ENCODE measurements at regions not wholly inside any gene's neighbourhood (a gene's known extent, or its start where the extent isn't known, plus 50 kb on each side); places are given as distances from the start of the nearest gene placed in this dataset.

DNA sequence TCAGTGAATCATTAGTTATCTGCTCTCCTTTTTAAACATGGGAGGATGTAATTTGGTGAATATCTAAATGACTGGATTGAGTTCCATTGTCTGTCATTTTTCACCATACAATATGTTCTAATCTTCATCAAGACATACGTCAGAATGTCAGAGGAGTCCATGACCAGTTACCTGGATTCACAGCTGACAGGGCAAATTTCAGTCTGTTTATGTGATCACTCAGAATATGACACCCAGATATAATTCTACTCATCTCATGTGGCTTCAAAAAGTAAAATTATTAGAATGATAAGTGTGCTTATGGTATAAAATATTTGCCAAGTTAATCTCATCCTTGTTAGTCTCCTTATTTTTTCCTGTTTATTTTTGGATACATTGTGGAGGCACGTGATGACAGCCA is 150.2 kb downstream of the CDC14C start:
- no peak overlapping the region for H4K8ac ChIP-seq (ENCODE audit: low read depth, low read length)
- H3K79me1 ChIP-seq (ENCODE audit: low read depth, low read length) = no peaks in the 10 kb centered on the region
- H3K18ac ChIP-seq (ENCODE audit: low read length) = no peak overlapping the region
- no peak overlapping the region for H2BK15ac ChIP-seq (ENCODE audit: low read length)
- no peak for DNase-seq (ENCODE audit: low spot score)
- no peak overlapping the region for H3K9ac ChIP-seq (ENCODE audit: low read depth, low read length, poor library complexity)
- no peak overlapping the region for H2BK5ac ChIP-seq (ENCODE audit: low read length)
- H4K91ac ChIP-seq (ENCODE audit: low read depth, low read length, poor library complexity) = no peak overlapping the region
- WGBS, 2 donors (ENCODE audit: extremely low coverage in 2 of 2, insufficient read length in 2 of 2, insufficient replicate concordance in 1 of 2) = no CpG with 5 or more reads among the region's 2 CpGs
- no peak overlapping the region for H3K4me2 ChIP-seq (ENCODE audit: insufficient read depth, low read length, poor library complexity, severe bottlenecking)
- H3K36me3 ChIP-seq (replicated peaks in 1 of 2; ENCODE audit: control insufficient read depth in 2 of 2, insufficient read depth in 2 of 2, low read length in 2 of 2) = no peaks in the 10 kb centered on the region
- no peak overlapping the region for H3K14ac ChIP-seq (ENCODE audit: low read length)
- no peak overlapping the region for H3K23ac ChIP-seq (ENCODE audit: low read depth, low read length, poor library complexity)
- peaks cover 0 to 2% of the 10 kb centered on the region in 2 donors for H3K4me1 ChIP-seq (ENCODE audit: control insufficient read depth in 2 of 2, insufficient read depth in 1 of 2, low read depth in 1 of 2, low read length in 2 of 2)
- H3K4ac ChIP-seq (ENCODE audit: low read length) = no peak overlapping the region
- H3K27me3 ChIP-seq (ENCODE audit: control insufficient read depth in 3 of 3, insufficient read depth in 3 of 3, low read depth in 1 of 3, low read length in 3 of 3) = no peaks in the 10 kb centered on the region
- H2AFZ ChIP-seq (ENCODE audit: low read length) = no peak overlapping the region
- H2BK120ac ChIP-seq (ENCODE audit: low read depth, low read length) = no peak overlapping the region
- no peak overlapping the region for H3K4me3 ChIP-seq (ENCODE audit: low read length in 2 of 2)
- H2AK5ac ChIP-seq (ENCODE audit: low read depth, low read length) = no peak overlapping the region
- H2BK12ac ChIP-seq (ENCODE audit: low read length) = no peak overlapping the region
- no peak overlapping the region for H3K27ac ChIP-seq (replicated peaks; ENCODE audit: low read length)
- peaks cover 2 to 6% of the 10 kb centered on the region in 2 donors for H3K9me3 ChIP-seq (replicated peaks in 1 of 2; ENCODE audit: control insufficient read depth in 2 of 2, insufficient read depth in 1 of 2, low read depth in 1 of 2, low read length in 2 of 2)

DNA sequence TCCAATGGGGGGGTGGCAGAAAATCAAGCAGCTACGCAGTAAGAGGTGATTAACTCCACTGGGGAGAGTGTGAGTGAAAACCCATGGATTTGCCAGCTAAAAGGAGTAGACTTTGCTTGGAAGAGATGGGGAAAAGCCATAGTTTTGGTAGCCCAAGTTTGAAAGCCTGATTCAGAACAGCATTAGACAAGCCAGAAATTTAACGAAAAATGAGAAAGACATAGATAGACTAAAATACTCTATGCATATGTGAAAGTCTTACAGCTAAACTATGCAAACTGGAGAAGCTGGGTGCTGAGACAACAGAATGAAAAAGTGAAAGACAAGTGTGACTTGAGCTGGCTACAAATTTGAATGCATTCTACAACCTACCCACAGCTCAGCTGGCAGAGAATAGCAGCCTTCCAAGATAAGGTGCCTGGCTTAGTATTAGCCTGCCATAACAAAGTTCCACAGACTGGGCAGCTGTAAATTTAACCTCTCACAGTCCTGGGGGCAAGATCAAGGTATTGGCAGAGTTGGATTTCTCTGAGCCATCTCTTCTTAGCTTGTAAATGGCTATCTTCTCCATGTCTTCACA is 156.6 kb downstream of the CDC14C start:
- no peak overlapping the region for H3K9ac ChIP-seq (ENCODE audit: low read depth, low read length, poor library complexity)
- H3K14ac ChIP-seq (ENCODE audit: low read length) = no peak overlapping the region
- no peak overlapping the region for H2BK15ac ChIP-seq (ENCODE audit: low read length)
- H3K23ac ChIP-seq (ENCODE audit: low read depth, low read length, poor library complexity) = no peak overlapping the region
- no peak overlapping the region for H3K18ac ChIP-seq (ENCODE audit: low read length)
- no peaks in the 10 kb centered on the region for H3K27me3 ChIP-seq (ENCODE audit: control insufficient read depth in 3 of 3, insufficient read depth in 3 of 3, low read depth in 1 of 3, low read length in 3 of 3)
- H2BK12ac ChIP-seq (ENCODE audit: low read length) = no peak overlapping the region
- H2AFZ ChIP-seq (ENCODE audit: low read length) = peak overlapping the region; percentile 15
- H3K4ac ChIP-seq (ENCODE audit: low read length) = no peak overlapping the region
- no peak overlapping the region for H3K4me3 ChIP-seq (ENCODE audit: low read length in 2 of 2)
- H3K27ac ChIP-seq (replicated peaks; ENCODE audit: low read length) = no peak overlapping the region
- H3K4me1 ChIP-seq (ENCODE audit: control insufficient read depth in 2 of 2, insufficient read depth in 1 of 2, low read depth in 1 of 2, low read length in 2 of 2) = no peaks in the 10 kb centered on the region
- H3K36me3 ChIP-seq (replicated peaks in 1 of 2; ENCODE audit: control insufficient read depth in 2 of 2, insufficient read depth in 2 of 2, low read length in 2 of 2) = no peaks in the 10 kb centered on the region
- H3K4me2 ChIP-seq (ENCODE audit: insufficient read depth, low read length, poor library complexity, severe bottlenecking) = no peak overlapping the region
- no peak overlapping the region for H2BK120ac ChIP-seq (ENCODE audit: low read depth, low read length)
- no peak overlapping the region for H2AK5ac ChIP-seq (ENCODE audit: low read depth, low read length)
- no peak overlapping the region for H2BK5ac ChIP-seq (ENCODE audit: low read length)
- H4K8ac ChIP-seq (ENCODE audit: low read depth, low read length) = no peak overlapping the region
- no peak overlapping the region for H4K91ac ChIP-seq (ENCODE audit: low read depth, low read length, poor library complexity)
- no CpG with 5 or more reads among the region's 2 CpGs for WGBS, 2 donors (ENCODE audit: extremely low coverage in 2 of 2, insufficient read length in 2 of 2, insufficient replicate concordance in 1 of 2)
- no peak for DNase-seq (ENCODE audit: low spot score)
- peaks cover 2 to 6% of the 10 kb centered on the region in 2 donors for H3K9me3 ChIP-seq (replicated peaks in 1 of 2; ENCODE audit: control insufficient read depth in 2 of 2, insufficient read depth in 1 of 2, low read depth in 1 of 2, low read length in 2 of 2)
- no peaks in the 10 kb centered on the region for H3K79me1 ChIP-seq (ENCODE audit: low read depth, low read length)

DNA sequence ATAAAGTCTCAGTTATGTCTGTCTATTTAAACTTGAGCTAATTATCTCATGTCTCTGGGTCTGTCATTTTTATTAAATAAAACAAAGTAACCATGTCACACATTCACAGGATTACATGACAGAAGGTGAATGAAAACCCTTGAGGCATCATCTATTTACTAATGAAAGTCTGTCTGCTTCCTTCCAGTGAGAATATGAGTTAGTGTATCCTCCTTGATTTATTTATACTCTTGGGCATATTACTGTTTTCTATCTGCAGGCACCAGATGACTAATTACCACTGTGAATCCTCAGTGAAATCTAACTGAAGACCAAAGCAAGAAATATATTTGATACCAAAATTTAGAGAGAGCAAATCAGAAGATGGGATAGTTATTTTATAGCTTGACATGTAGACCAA is 163.7 kb downstream of the CDC14C start:
- H3K4ac ChIP-seq (ENCODE audit: low read length) = no peak overlapping the region

DNA sequence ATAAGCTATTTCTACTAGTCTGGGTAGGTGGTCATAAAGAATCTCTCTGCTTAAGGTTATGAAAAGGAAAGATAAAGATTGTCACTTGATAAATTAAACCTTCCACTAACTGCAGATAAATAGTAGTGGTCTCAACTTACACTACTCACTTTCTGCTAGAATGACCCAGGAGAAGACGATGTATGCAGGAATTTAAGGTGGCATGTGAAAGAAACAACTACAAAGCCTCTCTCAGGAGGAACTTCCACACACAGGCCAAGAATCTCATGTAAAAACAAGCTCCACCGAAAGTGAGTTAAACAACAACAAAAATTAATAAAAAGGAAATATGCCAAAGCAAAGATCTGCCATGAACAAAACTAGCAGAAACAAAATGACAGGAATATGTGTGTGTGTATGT is 165.4 kb downstream of the CDC14C start:
- H3K36me3 ChIP-seq (replicated peaks in 1 of 2; ENCODE audit: control insufficient read depth in 2 of 2, insufficient read depth in 2 of 2, low read length in 2 of 2) = no peaks in the 10 kb centered on the region

More for the DNA sequence above, 163.7 kb downstream of the CDC14C start:
- H3K27me3 ChIP-seq (ENCODE audit: control insufficient read depth in 3 of 3, insufficient read depth in 3 of 3, low read depth in 1 of 3, low read length in 3 of 3) = no peaks in the 10 kb centered on the region
- no peak overlapping the region for H3K4me2 ChIP-seq (ENCODE audit: insufficient read depth, low read length, poor library complexity, severe bottlenecking)
- no peaks in the 10 kb centered on the region for H3K36me3 ChIP-seq (replicated peaks in 1 of 2; ENCODE audit: control insufficient read depth in 2 of 2, insufficient read depth in 2 of 2, low read length in 2 of 2)
- H3K79me1 ChIP-seq (ENCODE audit: low read depth, low read length) = no peaks in the 10 kb centered on the region
- no peak overlapping the region for H3K18ac ChIP-seq (ENCODE audit: low read length)
- no peak overlapping the region for H2AK5ac ChIP-seq (ENCODE audit: low read depth, low read length)
- no peak overlapping the region for H3K4me3 ChIP-seq (ENCODE audit: low read length in 2 of 2)
- no peak overlapping the region for H2BK120ac ChIP-seq (ENCODE audit: low read depth, low read length)
- no peak overlapping the region for H2BK12ac ChIP-seq (ENCODE audit: low read length)
- no peak overlapping the region for H2BK5ac ChIP-seq (ENCODE audit: low read length)
- no peak overlapping the region for H4K91ac ChIP-seq (ENCODE audit: low read depth, low read length, poor library complexity)
- no peaks in the 10 kb centered on the region for H3K9me3 ChIP-seq (replicated peaks in 1 of 2; ENCODE audit: control insufficient read depth in 2 of 2, insufficient read depth in 1 of 2, low read depth in 1 of 2, low read length in 2 of 2)
- H2AFZ ChIP-seq (ENCODE audit: low read length) = no peak overlapping the region
- no peak overlapping the region for H4K8ac ChIP-seq (ENCODE audit: low read depth, low read length)
- H3K27ac ChIP-seq (replicated peaks; ENCODE audit: low read length) = no peak overlapping the region
- H3K14ac ChIP-seq (ENCODE audit: low read length) = no peak overlapping the region
- DNase-seq (ENCODE audit: low spot score) = no peak
- H3K23ac ChIP-seq (ENCODE audit: low read depth, low read length, poor library complexity) = no peak overlapping the region
- no peak overlapping the region for H2BK15ac ChIP-seq (ENCODE audit: low read length)
- no peaks in the 10 kb centered on the region for H3K4me1 ChIP-seq (ENCODE audit: control insufficient read depth in 2 of 2, insufficient read depth in 1 of 2, low read depth in 1 of 2, low read length in 2 of 2)
- no peak overlapping the region for H3K9ac ChIP-seq (ENCODE audit: low read depth, low read length, poor library complexity)

More for the DNA sequence above, 165.4 kb downstream of the CDC14C start:
- H3K27me3 ChIP-seq (ENCODE audit: control insufficient read depth in 3 of 3, insufficient read depth in 3 of 3, low read depth in 1 of 3, low read length in 3 of 3) = no peaks in the 10 kb centered on the region
- H2BK5ac ChIP-seq (ENCODE audit: low read length) = no peak overlapping the region
- no peak overlapping the region for H3K27ac ChIP-seq (replicated peaks; ENCODE audit: low read length)
- peak overlapping the region; percentile 11 for H2AFZ ChIP-seq (ENCODE audit: low read length)
- H2BK120ac ChIP-seq (ENCODE audit: low read depth, low read length) = no peak overlapping the region
- H3K4ac ChIP-seq (ENCODE audit: low read length) = no peak overlapping the region
- no peak overlapping the region for H3K14ac ChIP-seq (ENCODE audit: low read length)
- no peaks in the 10 kb centered on the region for H3K79me1 ChIP-seq (ENCODE audit: low read depth, low read length)
- no peak overlapping the region for H4K91ac ChIP-seq (ENCODE audit: low read depth, low read length, poor library complexity)
- no peak overlapping the region for H2AK5ac ChIP-seq (ENCODE audit: low read depth, low read length)
- H3K9me3 ChIP-seq (replicated peaks in 1 of 2; ENCODE audit: control insufficient read depth in 2 of 2, insufficient read depth in 1 of 2, low read depth in 1 of 2, low read length in 2 of 2) = no peaks in the 10 kb centered on the region
- H3K18ac ChIP-seq (ENCODE audit: low read length) = no peak overlapping the region
- H3K4me1 ChIP-seq (ENCODE audit: control insufficient read depth in 2 of 2, insufficient read depth in 1 of 2, low read depth in 1 of 2, low read length in 2 of 2) = peaks cover 0 to under 1% of the 10 kb centered on the region in 2 donors
- no peak overlapping the region for H3K9ac ChIP-seq (ENCODE audit: low read depth, low read length, poor library complexity)
- no peak overlapping the region for H3K4me3 ChIP-seq (ENCODE audit: low read length in 2 of 2)
- no peak overlapping the region for H3K23ac ChIP-seq (ENCODE audit: low read depth, low read length, poor library complexity)
- WGBS, 2 donors (ENCODE audit: extremely low coverage in 2 of 2, insufficient read length in 2 of 2, insufficient replicate concordance in 1 of 2) = no CpG with 5 or more reads among the region's 2 CpGs
- no peak overlapping the region for H4K8ac ChIP-seq (ENCODE audit: low read depth, low read length)
- no peak for DNase-seq (ENCODE audit: low spot score)
- no peak overlapping the region for H3K4me2 ChIP-seq (ENCODE audit: insufficient read depth, low read length, poor library complexity, severe bottlenecking)
- no peak overlapping the region for H2BK15ac ChIP-seq (ENCODE audit: low read length)
- no peak overlapping the region for H2BK12ac ChIP-seq (ENCODE audit: low read length)

Measured in neuronal stem cell (in vitro differentiated cells).